Uterus (tissue), 3 donors: ENCODE measurements at regions not wholly inside any gene's neighbourhood (a gene's known extent, or its start where the extent isn't known, plus 50 kb on each side); places are given as distances from the start of the nearest gene placed in this dataset.

Source experiments
- DNase-seq, 2 donors: peaks; one replicate each; pipeline ENCODE4 v3.0.0-alpha.2; 2019 to 2020
- H3K27ac ChIP-seq, 2 donors: fragments of 200-600 bp; sonication (generic); 1 replicate in 1 of 2; 2 replicates in 1 of 2; pipeline ENCODE4 v1.5.1; 2016 to 2018
- H3K27me3 ChIP-seq, 2 donors: fragments of 200-600 bp; sonication (generic); one replicate each; pipeline ENCODE4 v1.5.1; 2018 to 2019; ENCODE audit warnings: control low read depth in 1 of 2
- H3K36me3 ChIP-seq, 2 donors: fragments of 200-600 bp; sonication (generic); one replicate each; pipeline ENCODE4 v1.5.1; 2019; ENCODE audit warnings: control low read depth in 1 of 2
- H3K4me1 ChIP-seq, 2 donors: fragments of 200-600 bp; sonication (generic); one replicate each; pipeline ENCODE4 v1.5.1; 2018 to 2019; ENCODE audit warnings: control low read depth in 1 of 2
- H3K4me3 ChIP-seq, 2 donors: fragments of 200-600 bp; sonication (generic); 1 replicate in 1 of 2; 2 replicates in 1 of 2; pipeline ENCODE4 v1.5.1; 2018 to 2019; ENCODE audit warnings: mild to moderate bottlenecking in 1 of 2
- H3K9me3 ChIP-seq, 2 donors: fragments of 200-600 bp; sonication (generic); one replicate each; pipeline ENCODE4 v1.5.1; 2019; ENCODE audit warnings: control low read depth in 1 of 2
- POLR2A ChIP-seq, 2 donors: fragments of 450-650 bp; IDR thresholded peaks; one replicate each; pipeline ENCODE4 v1.6.1; 2016; ENCODE audit warnings: antibody characterized with exemption in 2 of 2, mild to moderate bottlenecking in 1 of 2, moderate library complexity in 1 of 2
- intact Hi-C: fragments of 100-400 bp; cut with DNase I; formaldehyde crosslinking; loops from one replicate; pipeline ENCODE4 v1.15.1; 2023; ENCODE audit warnings: low total_unique reads
- TF ChIP-seq, protein P1 (sequence below), 4 experiments: fragments of 200-600 bp in 2 of 4; fragments of 450-650 bp in 2 of 4; sonication (generic) in 2 of 4; IDR thresholded peaks; one replicate each; pipeline ENCODE4 v1.5.1; 2016 to 2019; ENCODE audit warnings: antibody characterized with exemption in 4 of 4, mild to moderate bottlenecking in 2 of 4, moderate library complexity in 1 of 4
- donor health status: DM: yes; HTN: yes; CAD: no.

DNA sequence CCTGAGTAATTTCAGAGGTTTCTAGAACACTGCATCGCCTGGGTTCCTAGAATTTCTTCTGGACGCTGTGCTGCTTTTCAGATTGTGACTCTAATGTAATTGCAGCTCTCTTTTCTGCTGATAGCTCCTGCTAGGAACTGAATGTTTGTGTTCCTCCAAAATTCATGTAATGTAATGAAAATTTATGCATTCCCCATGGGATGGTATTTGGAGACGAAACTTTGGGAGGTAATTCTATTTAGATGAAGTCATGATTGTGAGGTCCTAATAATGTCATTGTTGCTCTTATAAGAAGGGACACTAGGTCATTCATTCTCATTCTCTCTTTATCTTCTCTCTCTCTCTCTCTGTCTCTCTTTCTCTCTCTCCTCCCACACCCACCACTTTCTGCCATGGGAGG is 223.9 kb upstream of the DOK6 start:
- TF ChIP-seq POLR2A (IDR thresholded peaks at IDR 0.05) = no peak
- TF ChIP-seq, protein P1, sequence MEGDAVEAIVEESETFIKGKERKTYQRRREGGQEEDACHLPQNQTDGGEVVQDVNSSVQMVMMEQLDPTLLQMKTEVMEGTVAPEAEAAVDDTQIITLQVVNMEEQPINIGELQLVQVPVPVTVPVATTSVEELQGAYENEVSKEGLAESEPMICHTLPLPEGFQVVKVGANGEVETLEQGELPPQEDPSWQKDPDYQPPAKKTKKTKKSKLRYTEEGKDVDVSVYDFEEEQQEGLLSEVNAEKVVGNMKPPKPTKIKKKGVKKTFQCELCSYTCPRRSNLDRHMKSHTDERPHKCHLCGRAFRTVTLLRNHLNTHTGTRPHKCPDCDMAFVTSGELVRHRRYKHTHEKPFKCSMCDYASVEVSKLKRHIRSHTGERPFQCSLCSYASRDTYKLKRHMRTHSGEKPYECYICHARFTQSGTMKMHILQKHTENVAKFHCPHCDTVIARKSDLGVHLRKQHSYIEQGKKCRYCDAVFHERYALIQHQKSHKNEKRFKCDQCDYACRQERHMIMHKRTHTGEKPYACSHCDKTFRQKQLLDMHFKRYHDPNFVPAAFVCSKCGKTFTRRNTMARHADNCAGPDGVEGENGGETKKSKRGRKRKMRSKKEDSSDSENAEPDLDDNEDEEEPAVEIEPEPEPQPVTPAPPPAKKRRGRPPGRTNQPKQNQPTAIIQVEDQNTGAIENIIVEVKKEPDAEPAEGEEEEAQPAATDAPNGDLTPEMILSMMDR (IDR thresholded peaks at IDR 0.05) = no peak
- no peak overlapping the region for H3K27ac ChIP-seq
- no peaks in the 10 kb centered on the region for H3K36me3 ChIP-seq
- H3K27me3 ChIP-seq = no peaks in the 10 kb centered on the region
- intact Hi-C loops = no loop called here
- no peak overlapping the region for H3K4me3 ChIP-seq
- no peaks in the 10 kb centered on the region for H3K9me3 ChIP-seq
- DNase-seq = no peak
- no peaks in the 10 kb centered on the region for H3K4me1 ChIP-seq

DNA sequence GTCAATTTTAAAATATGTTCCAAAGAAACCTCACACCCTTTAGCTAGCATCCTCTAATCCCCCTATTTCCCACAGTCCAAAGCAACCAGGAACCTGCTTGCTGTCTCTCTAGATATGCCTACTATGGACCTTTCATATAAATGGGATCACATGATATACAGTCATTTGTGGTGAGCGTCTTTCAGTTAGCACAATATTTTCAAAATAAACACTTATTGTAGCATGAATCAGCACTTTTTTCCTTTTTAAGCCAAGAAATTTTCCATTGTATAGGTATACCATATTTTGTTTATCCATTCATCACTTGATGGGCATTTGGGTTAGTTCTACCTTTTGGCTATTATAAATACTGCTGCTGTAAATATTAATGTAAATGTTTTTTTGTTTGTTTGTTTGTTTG is 223.0 kb upstream of the DOK6 start:
- intact Hi-C loops = no loop called here

DNA sequence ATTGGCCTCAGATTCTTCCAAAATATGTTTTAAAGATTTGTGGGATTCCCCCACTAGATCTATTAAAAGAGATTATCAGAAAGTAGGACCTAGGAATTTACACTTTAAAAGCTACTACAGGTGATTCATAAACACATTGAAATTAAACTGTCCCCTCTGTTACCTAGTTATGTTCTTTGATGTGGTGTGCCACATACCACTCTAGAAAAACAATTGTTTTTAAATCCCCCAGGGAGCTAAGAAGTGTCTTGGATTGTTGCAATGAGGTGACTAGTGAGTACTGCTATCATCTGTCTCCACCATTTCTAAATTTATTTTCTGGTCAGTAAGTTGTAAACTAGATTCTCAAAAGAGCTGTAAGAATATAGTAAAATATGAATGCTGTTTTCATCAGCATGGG is 214.5 kb upstream of the DOK6 start:
- H3K36me3 ChIP-seq = no peaks in the 10 kb centered on the region
- H3K27ac ChIP-seq = no peak overlapping the region
- no peak for TF ChIP-seq POLR2A (IDR thresholded peaks at IDR 0.05)
- TF ChIP-seq, protein P1 (IDR thresholded peaks at IDR 0.05) = no peak
- DNase-seq = no peak
- H3K4me3 ChIP-seq = no peak overlapping the region
- intact Hi-C loops = no loop called here
- no peaks in the 10 kb centered on the region for H3K9me3 ChIP-seq
- no peaks in the 10 kb centered on the region for H3K4me1 ChIP-seq
- H3K27me3 ChIP-seq = no peaks in the 10 kb centered on the region

More for the DNA sequence above, 223.0 kb upstream of the DOK6 start:
- Histone ChIP-seq H3K9me3 (no peaks in the 10 kb centered on the region), H3K4me3 (no peak overlapping the region), H3K27me3 (no peaks in the 10 kb centered on the region), H3K27ac (no peak overlapping the region), H3K4me1 (no peaks in the 10 kb centered on the region), H3K36me3 (no peaks in the 10 kb centered on the region)
- TF ChIP-seq POLR2A (IDR thresholded peaks at IDR 0.05) = no peak
- TF ChIP-seq, protein P1 (IDR thresholded peaks at IDR 0.05) = no peak
- DNase-seq = no peak

DNA sequence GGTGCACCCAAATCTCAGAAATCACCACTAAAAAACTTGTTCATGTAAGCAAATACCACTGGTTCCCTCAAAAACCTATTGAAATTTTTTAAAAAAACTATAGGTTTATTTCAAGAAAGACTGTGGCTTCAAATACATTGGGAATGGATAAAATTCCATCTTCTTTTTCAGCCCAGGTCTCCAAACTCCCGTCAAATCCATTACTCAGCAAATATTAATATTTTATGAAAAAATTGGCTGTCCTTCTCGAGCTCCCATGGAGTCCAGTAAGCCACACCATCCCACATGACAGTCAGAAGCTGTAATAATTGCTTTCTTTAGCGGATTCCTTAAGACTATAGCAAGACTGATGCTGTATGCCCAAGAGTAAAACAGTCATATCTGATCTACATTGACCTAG is 204.4 kb upstream of the DOK6 start:
- Histone ChIP-seq H3K36me3 (no peaks in the 10 kb centered on the region), H3K27me3 (no peaks in the 10 kb centered on the region), H3K9me3 (no peaks in the 10 kb centered on the region), H3K4me1 (no peaks in the 10 kb centered on the region), H3K4me3 (no peak overlapping the region), H3K27ac (no peak overlapping the region)
- no peak for TF ChIP-seq POLR2A (IDR thresholded peaks at IDR 0.05)
- TF ChIP-seq, protein P1 (IDR thresholded peaks at IDR 0.05) = no peak
- no peak for DNase-seq
- intact Hi-C loops = no loop called here

DNA sequence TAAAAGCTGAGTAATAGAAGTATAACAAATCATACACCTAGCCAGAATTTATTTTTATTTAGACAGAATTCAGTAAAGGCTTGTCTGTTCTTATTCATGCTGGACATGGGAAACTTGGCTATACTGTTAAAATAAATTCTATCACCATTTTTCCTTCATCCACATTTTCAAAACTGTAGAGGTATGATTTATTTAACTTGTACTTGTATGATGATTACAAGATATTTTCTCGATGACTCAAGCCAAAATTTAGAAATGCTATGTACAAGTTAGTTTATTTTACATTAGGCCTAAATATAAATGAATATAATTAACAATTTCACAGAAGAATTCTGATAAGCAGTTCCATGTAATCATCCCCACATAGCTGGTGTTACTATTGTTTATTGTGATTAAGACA is 194.8 kb upstream of the DOK6 start:
- intact Hi-C loops = no loop called here
- peaks cover 0 to 4% of the 10 kb centered on the region in 2 donors for H3K36me3 ChIP-seq
- no peak for DNase-seq

More for the DNA sequence above, 194.8 kb upstream of the DOK6 start:
- Histone ChIP-seq H3K4me1 (no peaks in the 10 kb centered on the region), H3K4me3 (no peak overlapping the region), H3K27me3 (no peaks in the 10 kb centered on the region), H3K9me3 (no peaks in the 10 kb centered on the region), H3K27ac (no peak overlapping the region)
- TF ChIP-seq POLR2A (IDR thresholded peaks at IDR 0.05) = no peak
- TF ChIP-seq, protein P1 (IDR thresholded peaks at IDR 0.05) = no peak
